Glutamatergic neuron (in vitro differentiated cells): ENCODE measurements at regions not wholly inside any gene's neighbourhood (a gene's known extent, or its start where the extent isn't known, plus 50 kb on each side); places are given as distances from the start of the nearest gene placed in this dataset.

Source experiments
- DNase-seq: peaks from one replicate; pipeline ENCODE4 v3.0.0; 2022
- H3K27ac Mint-ChIP-seq: one replicate; pipeline ENCODE4 v1.8.0; 2020; ENCODE audit warnings: mild to moderate bottlenecking, mixed read lengths, inconsistent platforms; ENCODE audit not compliant: unreplicated experiment
- H3K27me3 Mint-ChIP-seq: one replicate; pipeline ENCODE4 v1.8.0; 2020; ENCODE audit warnings: mild to moderate bottlenecking, moderate library complexity, mixed read lengths, inconsistent platforms; ENCODE audit not compliant: unreplicated experiment
- H3K36me3 Mint-ChIP-seq: one replicate; pipeline ENCODE4 v1.8.0; 2020; ENCODE audit warnings: mild to moderate bottlenecking, mixed read lengths, inconsistent platforms; ENCODE audit not compliant: unreplicated experiment
- H3K4me1 Mint-ChIP-seq: one replicate; pipeline ENCODE4 v1.8.0; 2020; ENCODE audit warnings: mild to moderate bottlenecking, low read depth, mixed read lengths, inconsistent platforms; ENCODE audit not compliant: unreplicated experiment
- H3K4me3 Mint-ChIP-seq: one replicate; pipeline ENCODE4 v1.8.0; 2020; ENCODE audit warnings: mild to moderate bottlenecking, mixed read lengths, inconsistent platforms; ENCODE audit not compliant: unreplicated experiment
- H3K9me3 Mint-ChIP-seq: one replicate; pipeline ENCODE4 v1.8.0; 2020; ENCODE audit warnings: mild to moderate bottlenecking, moderate library complexity, mixed read lengths, inconsistent platforms; ENCODE audit not compliant: unreplicated experiment
- CTCF ChIP-seq: fragments of 200-600 bp; sonication (generic); IDR thresholded peaks from one replicate; pipeline ENCODE4 v1.5.0; 2021; ENCODE audit not compliant: partially characterized antibody, unreplicated experiment

- H3K27ac Mint-ChIP-seq: no peak overlapping the region
- no peaks in the 10 kb centered on the region for H3K9me3 Mint-ChIP-seq
- H3K4me1 Mint-ChIP-seq: no peaks in the 10 kb centered on the region
- TF ChIP-seq CTCF: no peak
- H3K27me3 Mint-ChIP-seq: no peaks in the 10 kb centered on the region
- DNase-seq: no peak
- H3K4me3 Mint-ChIP-seq: no peak overlapping the region
- no peaks in the 10 kb centered on the region for H3K36me3 Mint-ChIP-seq
Measured at GRCh38 chr2:33791625-33792024, 192.5 kb upstream of the FAM98A start.

- Mint-ChIP-seq H3K4me1 (no peaks in the 10 kb centered on the region), H3K27ac (no peak overlapping the region), H3K36me3 (no peaks in the 10 kb centered on the region), H3K9me3 (no peaks in the 10 kb centered on the region), H3K4me3 (no peak overlapping the region), H3K27me3 (no peaks in the 10 kb centered on the region)
- TF ChIP-seq CTCF: no peak
- no peak for DNase-seq
Measured at GRCh38 chr2:33788044-33788443, 188.9 kb upstream of the FAM98A start.

GRCh38 chr2:33786881-33787280, 187.8 kb upstream of the FAM98A start:
- DNase-seq: no peak
- no peaks in the 10 kb centered on the region for H3K27me3 Mint-ChIP-seq
- H3K27ac Mint-ChIP-seq: no peak overlapping the region
- H3K36me3 Mint-ChIP-seq: no peaks in the 10 kb centered on the region
- TF ChIP-seq CTCF: no peak
- no peaks in the 10 kb centered on the region for H3K4me1 Mint-ChIP-seq
- no peaks in the 10 kb centered on the region for H3K9me3 Mint-ChIP-seq
- no peak overlapping the region for H3K4me3 Mint-ChIP-seq

- Mint-ChIP-seq H3K36me3 (no peaks in the 10 kb centered on the region), H3K27me3 (no peaks in the 10 kb centered on the region), H3K27ac (no peak overlapping the region), H3K9me3 (no peaks in the 10 kb centered on the region), H3K4me1 (no peaks in the 10 kb centered on the region), H3K4me3 (no peak overlapping the region)
- DNase-seq: no peak
- TF ChIP-seq CTCF: no peak
Measured at GRCh38 chr2:33785201-33786106, 186.4 kb upstream of the FAM98A start.

GRCh38 chr2:33784488-33784887, 185.4 kb upstream of the FAM98A start:
- no peak for TF ChIP-seq CTCF
- no peaks in the 10 kb centered on the region for H3K4me1 Mint-ChIP-seq
- H3K36me3 Mint-ChIP-seq: no peaks in the 10 kb centered on the region
- no peaks in the 10 kb centered on the region for H3K9me3 Mint-ChIP-seq
- no peak overlapping the region for H3K4me3 Mint-ChIP-seq
- DNase-seq: no peak
- no peak overlapping the region for H3K27ac Mint-ChIP-seq
- no peaks in the 10 kb centered on the region for H3K27me3 Mint-ChIP-seq
